COLO829 (cell line): ENCODE measurements at regions not wholly inside any gene's neighbourhood (a gene's known extent, or its start where the extent isn't known, plus 50 kb on each side); places are given as distances from the start of the nearest gene placed in this dataset.

Source experiments
- DNase-seq: peaks from one replicate; pipeline ENCODE4 v3.0.0; 2012; ENCODE audit warnings: low spot score

- no peak for DNase-seq
Observed at GRCh38 chr10:105879401-105879800, 1238.3 kb downstream of the SORCS3 start.

GRCh38 chr10:105875050-105875449 is 1234.0 kb downstream of the SORCS3 start:
- no peak for DNase-seq

- no peak for DNase-seq
Observed at GRCh38 chr10:105872665-105873064, 1231.6 kb downstream of the SORCS3 start.

- DNase-seq: no peak
Observed at GRCh38 chr10:105868935-105869334, 1227.8 kb downstream of the SORCS3 start.

- DNase-seq: no peak
Observed at GRCh38 chr10:105864854-105865253, 1223.8 kb downstream of the SORCS3 start.

- DNase-seq: no peak
Observed at GRCh38 chr10:105857268-105858264, 1216.5 kb downstream of the SORCS3 start.

- DNase-seq: no peak
Observed at GRCh38 chr10:105855791-105856190, 1214.7 kb downstream of the SORCS3 start.

- no peak for DNase-seq
Observed at GRCh38 chr10:105844676-105845570, 1203.8 kb downstream of the SORCS3 start.

- no peak for DNase-seq
Observed at GRCh38 chr10:105844241-105844640, 1203.2 kb downstream of the SORCS3 start.

GRCh38 chr10:105843786-105844185 is 1202.7 kb downstream of the SORCS3 start:
- DNase-seq: no peak

- no peak for DNase-seq
Observed at GRCh38 chr10:105840288-105840770, 1199.2 kb downstream of the SORCS3 start.

GRCh38 chr10:105838392-105838791 is 1197.3 kb downstream of the SORCS3 start:
- DNase-seq: no peak

GRCh38 chr10:105837951-105838350 is 1196.9 kb downstream of the SORCS3 start:
- DNase-seq: peak; percentile 4

GRCh38 chr10:105834261-105835059 is 1193.4 kb downstream of the SORCS3 start:
- DNase-seq: no peak

- DNase-seq: no peak
Observed at GRCh38 chr10:105827133-105827532, 1186.0 kb downstream of the SORCS3 start.

- no peak for DNase-seq
Observed at GRCh38 chr10:105807935-105808587, 1167.0 kb downstream of the SORCS3 start.

GRCh38 chr10:105803206-105803605 is 1162.1 kb downstream of the SORCS3 start:
- DNase-seq: no peak

GRCh38 chr10:105800641-105801040 is 1159.6 kb downstream of the SORCS3 start:
- no peak for DNase-seq

GRCh38 chr10:105798328-105798889 is 1157.3 kb downstream of the SORCS3 start:
- DNase-seq: no peak

- peak; percentile 9 for DNase-seq
Observed at GRCh38 chr10:105797234-105797890, 1156.3 kb downstream of the SORCS3 start.
